SKM-1 treated with dmso at 0.1 percent for 144 hours (cell line): ENCODE measurements at regions not wholly inside any gene's neighbourhood (a gene's known extent, or its start where the extent isn't known, plus 50 kb on each side); places are given as distances from the start of the nearest gene placed in this dataset.
A peak's percentile ranks its signal among the peaks of the same experiment; 100 is the strongest.

ENCODE experiments used
- DNase-seq: peaks from one replicate; lab custom pipeline; 2025; ENCODE audit not compliant: unreplicated experiment; lab: John Stamatoyannopoulos, UW

GRCh38 chr11:62030071-62030684, 62.7 kb upstream of the FTH1 start:
- no peak for DNase-seq

GRCh38 chr11:62026739-62027370, 59.4 kb upstream of the FTH1 start:
- DNase-seq: no peak

- DNase-seq: peak; percentile 100
Observed at GRCh38 chr11:62025487-62026105, 58.2 kb upstream of the FTH1 start.

- DNase-seq: no peak
Observed at GRCh38 chr11:62024936-62025486, 57.6 kb upstream of the FTH1 start.

GRCh38 chr11:62022211-62022610, 54.8 kb upstream of the FTH1 start:
- no peak for DNase-seq

GRCh38 chr11:62020661-62021060, 53.2 kb upstream of the FTH1 start:
- DNase-seq: no peak

GRCh38 chr11:62018981-62019664, 51.7 kb upstream of the FTH1 start:
- DNase-seq: peak; percentile 59

GRCh38 chr11:62017878-62018655, 50.6 kb upstream of the FTH1 start:
- DNase-seq: no peak
